ENCODE measurements at regions not wholly inside any gene's neighbourhood (a gene's known extent, or its start where the extent isn't known, plus 50 kb on each side); places are given as distances from the start of the nearest gene placed in this dataset.

- no peak overlapping the region for H2BK5ac ChIP-seq (ENCODE audit: low read depth, low read length)
- H4K91ac ChIP-seq (replicated peaks; ENCODE audit: insufficient read length, low read length), result no peak overlapping the region
- no peak overlapping the region for H3K56ac ChIP-seq (replicated peaks; ENCODE audit: insufficient read length, low read depth, low read length)
- H3K79me2 ChIP-seq (ENCODE audit: control insufficient read depth in 1 of 2, insufficient read depth in 2 of 2, low read length in 2 of 2), result no peaks in the 10 kb centered on the region
- H2AK5ac ChIP-seq (ENCODE audit: low read depth, low read length), result no peak overlapping the region
- H3K27ac ChIP-seq (ENCODE audit: low read depth, low read length), result no peak overlapping the region
- H3K4me1 ChIP-seq (replicated peaks in 1 of 4; ENCODE audit: control insufficient read depth in 3 of 4, insufficient read depth in 4 of 4, low read length in 3 of 4), result peaks cover 0 to 4% (median 0%) of the 10 kb centered on the region in 4 experiments; a peak in 1 of 7 replicates
- CTCF ChIA-PET (ENCODE audit: partially characterized antibody), result no interaction called here
- H3K9me3 ChIP-seq (ENCODE audit: insufficient read depth in 2 of 2, low read depth in 1 of 2, low read length in 1 of 2), result no peaks in the 10 kb centered on the region
- H2BK20ac ChIP-seq (ENCODE audit: low read length), result no peak overlapping the region
- no peaks in the 10 kb centered on the region for H3K36me3 ChIP-seq (ENCODE audit: control insufficient read depth in 2 of 4, insufficient read depth in 4 of 4, low read length in 3 of 4)
- POLR2A ChIA-PET (ENCODE audit: partially characterized antibody), result no interaction called here
- H3K14ac ChIP-seq (ENCODE audit: insufficient read length), result no peak overlapping the region
- H4K20me1 ChIP-seq (replicated peaks in 1 of 2; ENCODE audit: control insufficient read depth in 1 of 2, insufficient read depth in 2 of 2, low read length in 2 of 2), result no peaks in the 10 kb centered on the region
- no peak overlapping the region for H3K4ac ChIP-seq (replicated peaks; ENCODE audit: insufficient read length, low read depth, low read length)
- no peaks in the 10 kb centered on the region for H3K79me1 ChIP-seq (ENCODE audit: low read depth, low read length)
- H3K4me2 ChIP-seq (ENCODE audit: insufficient read depth in 1 of 2, low read depth in 2 of 2, low read length in 2 of 2), result no peak overlapping the region
- H2BK120ac ChIP-seq (replicated peaks; ENCODE audit: low read depth, low read length), result no peak overlapping the region
- no peaks in the 10 kb centered on the region for H3K27me3 ChIP-seq (replicated peaks in 1 of 4; ENCODE audit: control insufficient read depth in 3 of 4, extremely low read depth in 1 of 4, insufficient read depth in 3 of 4, low read length in 3 of 4)
- no peak overlapping the region for H2AFZ ChIP-seq (ENCODE audit: low read length)
- no peak overlapping the region for H2BK15ac ChIP-seq (ENCODE audit: low read length)
- no peak overlapping the region for H3K23ac ChIP-seq (ENCODE audit: insufficient read length)
- H3K18ac ChIP-seq (ENCODE audit: extremely low read depth, low read length), result no peak overlapping the region
- DNase-seq (ENCODE audit: low read depth in 1 of 2, low spot score in 2 of 2) (no peak), FAIRE-seq (no peak)
- H4K8ac ChIP-seq (ENCODE audit: extremely low read depth, insufficient read depth, low read length), result no peak overlapping the region
- H3K4me3 ChIP-seq (ENCODE audit: extremely low read depth in 1 of 4, insufficient read depth in 2 of 4, low read depth in 3 of 4, low read length in 4 of 4), result no peak overlapping the region
- H3K23me2 ChIP-seq (ENCODE audit: low read depth, low read length), result no peaks in the 10 kb centered on the region
- no peak overlapping the region for H3K9ac ChIP-seq (replicated peaks in 1 of 4; ENCODE audit: extremely low read depth in 1 of 4, low read depth in 3 of 4, low read length in 3 of 4)
- no peak overlapping the region for H4K5ac ChIP-seq (ENCODE audit: insufficient read length, low read depth, low read length)
- 90% methylated on average over 2 of the region's 2 CpGs; no CpG with 5 or more reads in 1 of the 2 experiments for WGBS, 2 experiments (ENCODE audit: extremely low coverage in 1 of 2, insufficient coverage in 1 of 2, insufficient read length in 1 of 2, insufficient replicate concordance in 2 of 2, low coverage in 1 of 2, low lambda C conversion rate in 2 of 2, missing lambda C conversion rate in 1 of 2)
- no peak overlapping the region for H2BK12ac ChIP-seq (ENCODE audit: low read depth, low read length)
- no peak for TF ChIP-seq HDAC6 (IDR thresholded peaks at IDR 0.05; ENCODE audit: low read depth, low read length)
- no peak for TF ChIP-seq POU5F1 (IDR thresholded peaks at IDR 0.05; ENCODE audit: low read depth, low read length)
- TF ChIP-seq TAF7 (optimal IDR thresholded peaks at IDR 0.05; ENCODE audit: borderline replicate concordance, low read depth, low read length), result no peak
- no peak for TF ChIP-seq RBBP5 (IDR thresholded peaks at IDR 0.05; ENCODE audit: borderline replicate concordance, low read depth, low read length)
- no peak for TF ChIP-seq RXRA (IDR thresholded peaks at IDR 0.05; ENCODE audit: insufficient read depth, low read depth, low read length)
- no peak for TF ChIP-seq ATF3 (IDR thresholded peaks at IDR 0.05; ENCODE audit: insufficient read depth, low read depth, low read length)
- no peak for TF ChIP-seq PHF8 (conservative IDR thresholded peaks at IDR 0.05; ENCODE audit: low read depth, low read length)
- TF ChIP-seq BCL11A (IDR thresholded peaks at IDR 0.05; ENCODE audit: low read depth in 2 of 2, low read length in 2 of 2), result no peak
- TF ChIP-seq KDM4A (IDR thresholded peaks at IDR 0.05; ENCODE audit: low read depth, low read length, severe bottlenecking), result no peak
- TF ChIP-seq FOSL1 (IDR thresholded peaks at IDR 0.05; ENCODE audit: insufficient read depth, low read depth, low read length), result no peak
- TF ChIP-seq JUND (IDR thresholded peaks at IDR 0.05; ENCODE audit: low read length), result no peak
- no peak for TF ChIP-seq RFX5 (IDR thresholded peaks at IDR 0.05; ENCODE audit: borderline replicate concordance, low read depth, low read length)
- TF ChIP-seq RNF2 (IDR thresholded peaks at IDR 0.05; ENCODE audit: borderline replicate concordance, low read depth, low read length, missing control alignments, poor library complexity, severe bottlenecking), result no peak
- TF ChIP-seq SP1 (IDR thresholded peaks at IDR 0.05; ENCODE audit: low read depth, low read length), result no peak
- no peak for TF ChIP-seq JUN (IDR thresholded peaks at IDR 0.05; ENCODE audit: low read depth, low read length)
Observed at GRCh38 chr4:164115236-164115635, 620.7 kb downstream of the TMA16 start.

All from H1 (cell line).